HG02759 (cell line): ENCODE measurements at regions not wholly inside any gene's neighbourhood (a gene's known extent, or its start where the extent isn't known, plus 50 kb on each side); places are given as distances from the start of the nearest gene placed in this dataset.
"Not testable (repeated sequence)": the region's sequence is repeated elsewhere in the genome, so short reads cannot be mapped to it uniquely, and the experiment has no call there.

Experiments
- ATAC-seq: cut with Tn5 transposase; IDR thresholded peaks from one replicate; pipeline ENCODE4 v1.9.1; 2021; ENCODE audit warnings: mild to moderate bottlenecking, moderate library complexity; ENCODE audit not compliant: unreplicated experiment

- no peak for ATAC-seq
Measured at GRCh38 chr2:228602288-228602687, 420.8 kb upstream of the SPHKAP start.

DNA sequence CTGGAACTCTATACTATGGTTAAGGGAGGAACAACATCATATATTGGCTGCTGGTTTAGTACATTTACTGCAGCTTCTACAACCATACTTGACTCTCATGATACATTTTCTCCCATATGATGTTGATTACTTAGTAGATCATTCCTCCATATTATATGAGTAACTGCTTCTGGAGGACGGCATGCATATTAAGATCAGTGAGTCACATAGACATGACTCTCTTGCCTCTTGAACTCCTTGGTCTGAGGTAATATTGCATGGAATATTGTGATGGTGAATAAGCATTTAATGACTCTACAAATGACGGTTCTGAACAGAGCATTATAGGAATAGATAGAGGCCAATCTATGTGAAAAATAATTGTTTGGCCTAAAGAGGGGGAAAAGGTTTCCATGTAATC is 418.8 kb upstream of the SPHKAP start:
- ATAC-seq, result no peak

DNA sequence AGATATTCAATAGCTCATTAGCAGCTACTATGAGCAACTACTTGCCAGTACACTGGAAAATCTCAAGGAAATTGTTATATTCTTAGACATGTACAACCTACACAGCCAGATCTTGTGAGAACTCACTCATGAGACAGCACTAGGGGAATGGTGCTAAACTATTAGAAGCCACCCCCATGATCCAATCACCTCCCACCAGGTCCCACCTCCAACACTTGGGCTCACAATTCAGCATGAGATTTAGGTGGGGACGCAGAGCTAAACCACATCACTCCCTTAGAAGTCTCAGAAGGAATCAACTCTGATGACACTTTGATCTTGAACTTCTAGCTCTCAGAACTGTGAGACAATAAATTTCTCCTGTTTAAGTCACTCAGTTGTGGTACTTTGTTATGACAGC is 418.3 kb upstream of the SPHKAP start:
- no peak for ATAC-seq

DNA sequence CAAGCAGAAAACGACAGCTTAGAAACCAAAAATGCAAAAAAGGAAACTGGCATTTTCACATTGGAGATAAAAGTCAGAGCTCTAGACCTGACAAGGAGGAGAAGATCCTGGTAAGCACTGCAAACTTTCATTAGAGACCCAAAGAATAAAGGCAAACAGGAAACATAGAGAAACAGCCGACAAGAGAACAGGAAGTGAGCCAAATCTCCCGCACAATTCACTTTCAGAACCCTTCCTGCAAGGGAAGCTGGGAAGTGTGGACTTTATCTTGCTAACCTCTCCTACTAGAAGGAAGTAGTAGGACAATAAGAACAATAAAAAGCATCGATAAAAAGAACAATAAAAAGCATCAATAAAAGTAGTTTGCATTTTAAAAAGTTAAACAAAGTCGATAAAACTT is 417.8 kb upstream of the SPHKAP start:
- no peak for ATAC-seq

- no peak for ATAC-seq
Measured at GRCh38 chr2:228597032-228597431, 415.5 kb upstream of the SPHKAP start.

DNA sequence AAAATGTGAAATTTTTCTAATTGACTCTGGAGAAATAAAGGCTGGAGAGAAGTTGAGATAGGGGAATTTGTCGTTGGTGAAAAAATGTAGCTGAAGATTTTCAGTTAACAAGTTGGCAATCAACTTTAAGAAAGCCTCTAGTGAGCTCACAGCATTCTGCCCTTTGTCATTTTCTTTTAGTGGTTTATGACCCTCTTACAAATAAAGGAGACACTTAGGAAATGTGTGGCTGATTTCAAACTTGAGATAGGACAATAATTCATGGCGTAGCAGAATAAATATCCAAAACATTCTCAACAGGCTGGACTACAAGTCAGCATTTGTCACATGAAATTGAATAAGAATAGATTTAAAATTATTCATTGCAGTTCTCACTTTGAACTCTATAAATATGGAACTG is 412.5 kb upstream of the SPHKAP start:
- ATAC-seq, result no peak

GRCh38 chr2:228592925-228593324 is 411.4 kb upstream of the SPHKAP start:
- ATAC-seq, result no peak

- peak; percentile 95 for ATAC-seq
Measured at GRCh38 chr2:228590681-228591080, 409.2 kb upstream of the SPHKAP start.

- ATAC-seq, result no peak
Measured at GRCh38 chr2:228589115-228589514, 407.6 kb upstream of the SPHKAP start.

GRCh38 chr2:228581731-228582130 is 400.2 kb upstream of the SPHKAP start:
- ATAC-seq, result no peak

DNA sequence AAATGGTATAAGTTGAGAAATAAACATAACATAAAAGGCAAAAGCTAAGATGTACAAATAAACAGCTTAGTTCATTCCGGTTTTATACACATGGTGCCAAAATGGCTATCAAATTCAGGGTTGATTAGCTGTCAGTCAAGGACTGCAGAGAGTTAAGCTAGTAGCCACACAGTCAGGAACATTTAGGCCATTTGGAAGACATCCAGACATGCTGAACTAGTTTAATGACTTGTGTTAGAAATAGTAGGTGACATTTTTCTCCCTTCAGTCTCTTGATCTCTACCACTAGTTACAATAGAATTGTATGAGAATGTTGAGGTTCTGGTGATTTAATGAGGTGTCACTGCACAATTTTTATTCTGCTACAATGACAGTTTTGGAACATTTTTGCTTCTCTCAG is 394.4 kb upstream of the SPHKAP start:
- ATAC-seq, result no peak

- ATAC-seq, result not testable (repeated sequence)
Measured at GRCh38 chr2:228568275-228568674, 386.8 kb upstream of the SPHKAP start.

- no peak for ATAC-seq
Measured at GRCh38 chr2:228561816-228562215, 380.3 kb upstream of the SPHKAP start.

DNA sequence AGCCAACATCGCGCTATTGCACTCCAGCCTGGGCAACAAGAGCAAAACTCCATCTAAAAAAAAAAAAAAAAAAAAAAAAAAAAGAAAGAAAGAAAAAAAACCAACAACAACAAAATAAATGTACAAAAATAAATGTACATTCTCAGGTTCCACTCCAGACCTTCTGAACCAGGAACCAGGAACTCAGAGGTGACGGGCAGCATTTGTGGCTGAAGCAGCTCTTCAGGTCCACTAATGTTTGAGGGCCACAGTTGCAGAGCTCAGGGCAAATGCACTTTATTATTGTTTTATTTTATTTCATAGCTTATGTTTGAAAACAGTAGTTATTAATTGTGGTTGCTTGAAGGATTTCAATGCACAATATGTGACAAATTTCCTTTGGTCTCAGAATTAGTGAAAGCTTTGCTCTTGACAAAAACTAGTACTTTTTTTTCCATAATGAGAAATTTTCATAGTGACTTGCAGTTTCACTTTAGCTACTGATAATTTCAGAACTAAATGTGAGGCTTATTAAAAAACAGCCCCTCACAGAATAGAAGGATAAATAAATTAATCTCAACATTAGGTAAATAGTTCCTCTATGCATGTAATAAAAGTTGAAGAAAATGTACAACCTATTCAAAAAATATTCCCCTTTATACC is 378.4 kb upstream of the SPHKAP start:
- no peak for ATAC-seq

DNA sequence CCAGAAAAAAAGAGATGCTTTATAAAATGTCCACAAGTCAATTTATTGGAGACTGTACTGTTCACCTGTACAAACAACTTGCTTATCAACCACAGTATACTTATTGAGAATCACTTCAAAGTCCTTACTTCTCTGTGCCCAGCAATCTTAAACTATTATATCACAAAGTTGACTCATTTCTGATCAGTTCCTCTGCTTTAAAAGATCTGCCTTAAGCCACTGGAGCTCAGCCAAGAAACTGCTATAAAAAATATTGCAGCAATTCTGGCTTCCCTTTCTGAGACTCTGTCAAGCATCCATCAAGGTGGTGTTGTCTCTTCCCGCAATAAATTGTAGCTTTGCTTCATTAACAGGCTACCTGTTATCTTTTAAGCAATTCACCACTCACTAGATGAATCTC is 375.2 kb upstream of the SPHKAP start:
- ATAC-seq, result no peak

DNA sequence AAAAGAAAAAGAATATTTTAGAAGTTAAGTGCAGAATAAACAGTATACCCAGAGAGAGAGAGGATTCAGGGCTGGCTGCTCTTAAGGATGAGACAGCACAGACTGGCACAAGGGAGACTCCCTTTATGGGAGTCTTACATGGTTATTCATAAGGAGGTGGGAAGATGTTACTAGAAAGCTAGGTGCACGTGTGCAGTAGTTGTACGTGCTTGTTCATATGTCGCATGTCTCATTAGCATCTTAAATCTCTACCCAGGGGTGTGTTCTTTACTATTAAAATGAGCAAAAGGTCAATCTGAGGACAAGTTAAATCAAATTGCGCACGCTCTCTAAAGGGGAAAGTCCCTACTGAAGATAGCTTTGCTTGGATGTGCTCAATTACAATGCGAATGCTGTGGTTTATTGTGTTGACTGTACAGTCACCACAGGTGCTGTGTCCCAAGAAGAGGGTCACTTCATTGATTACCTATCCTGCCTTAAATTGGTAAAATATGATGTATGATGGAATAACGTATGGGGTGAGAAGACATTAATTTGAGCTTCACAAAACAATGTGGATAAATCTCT is 368.0 kb upstream of the SPHKAP start:
- ATAC-seq, result no peak

GRCh38 chr2:228548230-228548629 is 366.7 kb upstream of the SPHKAP start:
- ATAC-seq, result no peak

DNA sequence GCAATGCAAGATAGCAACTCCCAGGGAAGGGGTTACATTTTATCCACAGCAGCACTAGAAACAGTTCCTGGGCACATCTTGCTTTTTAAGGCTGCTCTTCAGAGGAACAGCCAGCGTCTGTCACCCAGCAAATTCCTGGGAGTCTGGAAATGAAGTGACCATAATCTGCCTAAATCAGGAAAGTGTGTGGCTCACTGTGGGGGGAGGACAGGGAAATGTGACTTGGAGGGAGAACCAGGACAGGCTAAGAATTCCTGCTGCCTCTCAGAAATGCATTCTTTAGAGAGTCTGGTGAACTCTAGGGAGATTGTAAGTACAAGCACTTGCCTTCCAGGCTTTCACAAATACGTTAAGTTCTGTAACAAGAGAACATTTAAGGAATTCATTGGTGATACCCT is 364.3 kb upstream of the SPHKAP start:
- ATAC-seq, result no peak

DNA sequence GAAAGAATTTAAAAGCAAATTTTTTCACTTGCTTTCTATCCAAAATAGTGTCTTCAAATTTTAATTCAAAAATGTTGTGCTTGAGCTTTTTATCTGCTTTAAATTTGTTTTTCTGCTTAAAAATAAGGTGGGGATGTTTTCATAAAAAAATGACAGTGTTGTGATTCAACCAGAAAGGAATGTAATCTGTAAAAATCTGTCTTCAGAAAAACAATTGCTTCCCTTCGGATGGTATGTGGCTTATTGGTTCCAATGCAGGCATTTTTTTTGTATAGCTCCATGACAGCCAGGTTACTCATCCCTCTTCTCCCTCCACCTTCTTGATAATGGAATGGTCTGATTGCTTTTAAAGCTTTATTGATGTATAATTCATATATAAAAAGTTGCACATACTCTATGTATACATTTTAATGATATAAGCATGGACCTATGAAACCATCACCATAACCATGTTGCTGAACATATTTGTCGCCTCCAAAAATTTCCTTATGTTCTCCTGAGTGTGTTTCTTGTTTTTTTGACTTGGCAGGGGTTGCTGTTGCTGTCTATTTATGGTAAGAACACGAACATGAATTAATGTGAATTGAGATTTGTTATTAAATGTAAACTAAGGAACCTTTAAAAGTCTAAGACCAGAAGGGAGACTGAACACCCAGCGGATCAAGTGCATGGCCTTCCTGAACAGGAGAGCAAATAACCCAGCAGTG is 363.7 kb upstream of the SPHKAP start:
- ATAC-seq, result no peak

- no peak for ATAC-seq
Measured at GRCh38 chr2:228543117-228543516, 361.6 kb upstream of the SPHKAP start.

GRCh38 chr2:228542277-228542676 is 360.8 kb upstream of the SPHKAP start:
- no peak for ATAC-seq

GRCh38 chr2:228541789-228542188 is 360.3 kb upstream of the SPHKAP start:
- no peak for ATAC-seq
